Cardiac muscle cell (in vitro differentiated cells and primary cell): ENCODE measurements at regions not wholly inside any gene's neighbourhood (a gene's known extent, or its start where the extent isn't known, plus 50 kb on each side); places are given as distances from the start of the nearest gene placed in this dataset.

Experiments used
- DNase-seq, 2 donors: peaks; one replicate each; pipeline versions ENCODE4 v3.0.0 to v3.0.0-alpha.2; 2010 to 2017; ENCODE audit warnings: low read depth in 1 of 2, low spot score in 1 of 2
- H3K27ac ChIP-seq: fragments of 200-600 bp; sonication (generic); 2 replicates; pipeline ENCODE4 v1.5.1; 2016
- H3K27me3 ChIP-seq: fragments of 200-600 bp; sonication (generic); 2 replicates; pipeline ENCODE4 v1.6.0; 2016; ENCODE audit warnings: control low read depth
- H3K36me3 ChIP-seq: fragments of 200-600 bp; sonication (generic); 2 replicates; pipeline ENCODE4 v1.5.1; 2016; ENCODE audit warnings: control low read depth
- H3K4me1 ChIP-seq: fragments of 200-600 bp; sonication (generic); 2 replicates; pipeline ENCODE4 v1.8.1; 2017; ENCODE audit warnings: low read depth, mild to moderate bottlenecking, mixed run types
- H3K4me3 ChIP-seq: fragments of 200-600 bp; sonication (generic); 2 replicates; pipeline ENCODE4 v1.5.1; 2016; ENCODE audit warnings: mild to moderate bottlenecking
- H3K9me3 ChIP-seq: fragments of 200-600 bp; sonication (generic); 2 replicates; pipeline ENCODE4 v1.5.1; 2017; ENCODE audit warnings: low read depth, mild to moderate bottlenecking, control low read depth
- CTCF ChIP-seq: IDR thresholded peaks from 2 replicates; pipeline ENCODE4 v1.5.1; 2012; ENCODE audit warnings: low read depth, mild to moderate bottlenecking, low read length

DNA sequence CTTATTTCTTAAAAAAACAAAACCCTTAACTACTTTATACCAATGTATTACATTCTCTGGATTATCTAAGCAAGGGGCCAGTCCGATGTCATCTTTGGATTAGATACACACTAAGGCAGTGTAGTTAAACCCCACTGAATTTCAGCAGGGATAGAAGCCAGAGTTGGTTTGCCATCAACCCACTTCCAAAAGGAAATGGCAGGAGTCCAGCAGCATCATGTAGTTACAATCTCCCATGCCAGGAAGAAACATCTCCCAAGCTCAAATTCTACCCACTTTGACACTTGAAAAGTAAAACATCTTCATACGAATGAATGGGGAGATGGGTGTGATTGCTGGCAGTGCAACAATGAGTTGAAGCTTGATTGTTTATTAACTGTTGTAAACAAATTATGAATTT, 203.5 kb upstream of the PLXNC1 start:
- Histone ChIP-seq H3K4me3 (no peak overlapping the region), H3K4me1 (no peaks in the 10 kb centered on the region), H3K36me3 (no peaks in the 10 kb centered on the region), H3K27ac (no peak overlapping the region), H3K9me3 (no peaks in the 10 kb centered on the region), H3K27me3 (no peaks in the 10 kb centered on the region)
- DNase-seq, result no peak
- TF ChIP-seq CTCF, result no peak

DNA sequence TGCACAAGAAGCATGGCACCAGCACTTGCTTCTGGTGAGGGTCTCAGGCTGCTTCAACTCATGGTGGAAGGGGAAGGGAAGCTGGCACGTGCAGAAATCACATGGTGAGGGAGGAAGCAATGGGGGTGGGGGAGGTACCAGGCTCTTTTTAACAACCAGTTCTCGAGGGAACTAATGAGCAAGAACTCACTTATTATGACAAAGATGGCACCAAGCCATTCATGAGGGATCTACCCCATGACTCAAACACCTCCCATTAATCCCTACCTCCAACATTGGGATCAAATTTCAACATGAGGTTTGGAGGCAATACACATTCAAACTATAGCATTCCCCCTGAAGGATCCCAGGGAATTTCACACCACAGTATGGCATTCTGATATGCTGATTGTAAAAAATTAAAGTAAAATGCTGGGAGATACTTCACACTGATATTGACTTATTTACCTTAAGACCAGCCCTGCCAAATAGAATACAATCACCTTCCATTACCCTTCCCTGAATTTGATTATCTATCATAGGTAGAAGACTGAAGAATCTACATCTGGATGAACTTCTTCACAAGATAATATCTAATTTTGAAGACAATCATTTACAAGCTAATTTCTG, 201.7 kb upstream of the PLXNC1 start:
- TF ChIP-seq CTCF, result no peak

DNA sequence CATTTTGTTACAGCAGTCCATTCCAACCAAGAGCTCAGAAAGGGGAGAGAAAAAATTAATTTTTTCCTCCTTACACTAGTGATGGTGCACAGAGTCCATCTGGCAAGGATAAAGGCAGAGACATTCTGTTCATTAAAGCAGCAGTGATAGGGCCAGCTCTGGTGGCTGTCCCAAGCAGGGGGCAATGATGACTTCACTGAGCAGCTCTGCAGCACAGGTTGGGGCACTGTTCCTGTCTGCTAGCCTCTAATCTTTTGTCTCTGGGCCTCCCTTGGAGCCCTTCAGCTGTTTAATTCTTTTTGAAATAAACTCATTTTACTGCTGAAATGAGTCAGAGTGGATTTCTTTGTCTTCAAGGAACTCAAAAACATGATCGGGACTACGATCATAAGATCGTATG, 200.9 kb upstream of the PLXNC1 start:
- H3K27me3 ChIP-seq, result no peaks in the 10 kb centered on the region
- no peak for TF ChIP-seq CTCF
- H3K4me3 ChIP-seq, result no peak overlapping the region
- H3K27ac ChIP-seq, result no peak overlapping the region
- H3K9me3 ChIP-seq, result no peaks in the 10 kb centered on the region
- H3K4me1 ChIP-seq, result no peaks in the 10 kb centered on the region
- no peak for DNase-seq
- H3K36me3 ChIP-seq, result no peaks in the 10 kb centered on the region

More for the DNA sequence above, 201.7 kb upstream of the PLXNC1 start:
- no peaks in the 10 kb centered on the region for H3K9me3 ChIP-seq
- H3K4me3 ChIP-seq, result no peak overlapping the region
- H3K27ac ChIP-seq, result no peak overlapping the region
- no peaks in the 10 kb centered on the region for H3K27me3 ChIP-seq
- H3K4me1 ChIP-seq, result no peaks in the 10 kb centered on the region
- H3K36me3 ChIP-seq, result no peaks in the 10 kb centered on the region
- DNase-seq, result peak in 1 of 2 donors; percentile 39

DNA sequence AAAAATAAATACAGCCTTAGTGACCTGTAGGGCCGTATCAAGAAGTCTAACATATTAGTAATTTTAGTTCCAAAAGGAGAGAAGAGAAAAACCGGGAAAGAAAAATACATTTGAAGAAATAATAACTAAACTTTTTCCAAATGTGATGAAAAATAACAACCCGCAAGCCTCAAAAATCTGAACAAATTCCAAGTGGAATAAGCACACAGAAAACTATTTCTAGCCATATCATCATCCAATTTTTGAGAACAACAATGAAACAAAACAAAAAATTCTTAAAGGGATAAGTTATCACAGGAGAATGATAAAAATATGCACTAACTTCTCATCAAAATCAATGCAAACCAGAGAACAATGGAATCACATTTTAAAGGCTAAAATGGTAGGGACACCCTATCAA, 198.1 kb upstream of the PLXNC1 start:
- Histone ChIP-seq H3K27ac (no peak overlapping the region), H3K4me1 (no peaks in the 10 kb centered on the region), H3K36me3 (no peaks in the 10 kb centered on the region), H3K27me3 (no peaks in the 10 kb centered on the region), H3K9me3 (no peaks in the 10 kb centered on the region), H3K4me3 (no peak overlapping the region)
- no peak for TF ChIP-seq CTCF
- DNase-seq, result no peak

GRCh38 chr12:93954166-93955112, 193.9 kb upstream of the PLXNC1 start:
- no peaks in the 10 kb centered on the region for H3K9me3 ChIP-seq
- no peaks in the 10 kb centered on the region for H3K36me3 ChIP-seq
- no peaks in the 10 kb centered on the region for H3K27me3 ChIP-seq
- DNase-seq, result no peak
- H3K4me3 ChIP-seq, result no peak overlapping the region
- no peak for TF ChIP-seq CTCF
- H3K4me1 ChIP-seq, result no peaks in the 10 kb centered on the region
- H3K27ac ChIP-seq, result no peak overlapping the region
